MM.1S (cell line): ENCODE measurements at regions not wholly inside any gene's neighbourhood (a gene's known extent, or its start where the extent isn't known, plus 50 kb on each side); places are given as distances from the start of the nearest gene placed in this dataset.
"Not testable (repeated sequence)": the region's sequence is repeated elsewhere in the genome, so short reads cannot be mapped to it uniquely, and the experiment has no call there.

Experiments used
- DNase-seq: peaks from one replicate; pipeline ENCODE4 v3.0.0-alpha.2; 2015
- H2AFZ ChIP-seq: fragments of 300-600 bp; sonication (generic); 2 replicates; pipeline ENCODE4 v1.6.0; 2016; ENCODE audit warnings: antibody characterized with exemption, low read length
- H3F3A ChIP-seq: fragments of 300-600 bp; sonication (generic); 2 replicates; pipeline ENCODE4 v1.6.1; 2016; ENCODE audit warnings: mild to moderate bottlenecking, antibody characterized with exemption, low read length, moderate library complexity, mixed read lengths; ENCODE audit not compliant: insufficient read depth
- H3K27ac ChIP-seq: fragments of 300-600 bp; sonication (generic); 2 replicates; pipeline ENCODE4 v1.5.1; 2016; ENCODE audit warnings: mild to moderate bottlenecking, low read length
- H3K27me3 ChIP-seq: fragments of 300-600 bp; sonication (generic); replicated peaks from 2 replicates; pipeline ENCODE4 v1.6.0; 2016; ENCODE audit warnings: low read length; ENCODE audit not compliant: insufficient read depth
- H3K36me3 ChIP-seq: fragments of 300-600 bp; sonication (generic); replicated peaks from 2 replicates; pipeline ENCODE4 v1.6.1; 2016; ENCODE audit warnings: mild to moderate bottlenecking, low read length, mixed read lengths; ENCODE audit not compliant: insufficient read depth
- H3K4me1 ChIP-seq: fragments of 300-600 bp; sonication (generic); 2 replicates; pipeline ENCODE4 v1.6.1; 2016; ENCODE audit warnings: low read length, mixed read lengths
- H3K4me2 ChIP-seq: fragments of 300-600 bp; sonication (generic); 2 replicates; pipeline ENCODE4 v1.6.0; 2016; ENCODE audit warnings: low read depth, low read length
- H3K4me3 ChIP-seq: fragments of 300-600 bp; sonication (generic); 2 replicates; pipeline ENCODE4 v1.5.1; 2016; ENCODE audit warnings: low read length, mixed read lengths
- H3K79me2 ChIP-seq: fragments of 300-600 bp; sonication (generic); 2 replicates; pipeline ENCODE4 v1.6.1; 2016; ENCODE audit warnings: mixed run types, low read length, mixed read lengths
- H3K9ac ChIP-seq: fragments of 300-600 bp; sonication (generic); 2 replicates; pipeline ENCODE4 v1.6.1; 2016; ENCODE audit warnings: low read length, mixed read lengths
- H3K9me2 ChIP-seq: fragments of 300-600 bp; sonication (generic); replicated peaks from 2 replicates; pipeline ENCODE4 v1.6.1; 2016; ENCODE audit warnings: mild to moderate bottlenecking, low read length, mixed read lengths; ENCODE audit not compliant: insufficient read depth
- H3K9me3 ChIP-seq: fragments of 300-600 bp; sonication (generic); replicated peaks from 2 replicates; pipeline ENCODE4 v1.6.1; 2016; ENCODE audit warnings: mild to moderate bottlenecking, low read length, mixed read lengths; ENCODE audit not compliant: insufficient read depth
- H4K20me1 ChIP-seq: fragments of 300-600 bp; sonication (generic); 2 replicates; pipeline ENCODE4 v1.6.1; 2016; ENCODE audit warnings: mild to moderate bottlenecking, low read length, moderate library complexity, mixed read lengths; ENCODE audit not compliant: insufficient read depth
- CTCF ChIP-seq: fragments of 300-600 bp; sonication (generic); IDR thresholded peaks from 2 replicates; pipeline ENCODE4 v1.5.1; 2016; ENCODE audit warnings: antibody characterized with exemption, low read length, mixed read lengths
- EZH2 ChIP-seq: fragments of 300-600 bp; sonication (generic); optimal IDR thresholded peaks from 2 replicates; pipeline ENCODE3; 2017; ENCODE audit warnings: low read depth, mild to moderate bottlenecking, antibody characterized with exemption, low read length, mixed read lengths
- EZH2phosphoT487 ChIP-seq: fragments of 300-600 bp; sonication (generic); IDR thresholded peaks from 2 replicates; pipeline ENCODE4 v1.6.1; 2018; ENCODE audit warnings: antibody characterized with exemption, low read length

GRCh38 chr6:37083243-37084138, 78.0 kb downstream of the FGD2 start:
- H3K9me3 ChIP-seq, result no peaks in the 10 kb centered on the region
- H3K9me2 ChIP-seq, result no peaks in the 10 kb centered on the region
- no peak overlapping the region for H3K4me2 ChIP-seq
- TF ChIP-seq CTCF (no peak), EZH2 (no peak), EZH2phosphoT487 (no peak)
- no peaks in the 10 kb centered on the region for H4K20me1 ChIP-seq
- no peak overlapping the region for H3K4me3 ChIP-seq
- no peak overlapping the region for H3K9ac ChIP-seq
- no peaks in the 10 kb centered on the region for H3F3A ChIP-seq
- no peak for DNase-seq
- no peaks in the 10 kb centered on the region for H3K79me2 ChIP-seq
- H3K36me3 ChIP-seq, result no peaks in the 10 kb centered on the region
- no peak overlapping the region for H3K27ac ChIP-seq
- H2AFZ ChIP-seq, result no peak overlapping the region
- no peaks in the 10 kb centered on the region for H3K27me3 ChIP-seq
- H3K4me1 ChIP-seq, result no peaks in the 10 kb centered on the region

GRCh38 chr6:37084665-37085064, 79.2 kb downstream of the FGD2 start:
- not testable (repeated sequence) for H3K9me3 ChIP-seq, H3K4me1 ChIP-seq, H3K79me2 ChIP-seq, DNase-seq, H3K9ac ChIP-seq, H2AFZ ChIP-seq, H4K20me1 ChIP-seq, H3K9me2 ChIP-seq, H3K36me3 ChIP-seq, H3K4me2 ChIP-seq, H3K4me3 ChIP-seq, H3F3A ChIP-seq, H3K27ac ChIP-seq, H3K27me3 ChIP-seq

- no peak for TF ChIP-seq EZH2
- TF ChIP-seq CTCF, result no peak
- no peak for TF ChIP-seq EZH2phosphoT487
- Histone ChIP-seq H3K9me3 (no peaks in the 10 kb centered on the region), H3K36me3 (no peaks in the 10 kb centered on the region), H3K79me2 (no peaks in the 10 kb centered on the region), H2AFZ (no peak overlapping the region), H3K27ac (no peak overlapping the region), H3K9me2 (no peaks in the 10 kb centered on the region), H4K20me1 (no peaks in the 10 kb centered on the region), H3K4me1 (no peaks in the 10 kb centered on the region), H3K4me2 (no peak overlapping the region), H3K4me3 (no peak overlapping the region), H3K27me3 (no peaks in the 10 kb centered on the region), H3F3A (no peaks in the 10 kb centered on the region), H3K9ac (no peak overlapping the region)
- DNase-seq, result no peak
Measured at GRCh38 chr6:37085198-37085597, 79.7 kb downstream of the FGD2 start.

- Histone ChIP-seq H3K36me3 (no peaks in the 10 kb centered on the region), H3K9me3 (no peaks in the 10 kb centered on the region), H3K9me2 (no peaks in the 10 kb centered on the region), H4K20me1 (no peaks in the 10 kb centered on the region), H3F3A (no peaks in the 10 kb centered on the region), H3K9ac (no peak overlapping the region), H3K27me3 (no peaks in the 10 kb centered on the region), H3K4me1 (peaks cover 10% of the 10 kb centered on the region), H2AFZ (no peak overlapping the region), H3K79me2 (no peaks in the 10 kb centered on the region), H3K4me2 (no peak overlapping the region), H3K4me3 (no peak overlapping the region), H3K27ac (no peak overlapping the region)
- TF ChIP-seq EZH2, result no peak
- TF ChIP-seq CTCF, result no peak
- TF ChIP-seq EZH2phosphoT487, result no peak
- DNase-seq, result no peak
Measured at GRCh38 chr6:37088897-37089296, 81.1 kb upstream of the PIM1 start.
